ENCODE measurements at regions not wholly inside any gene's neighbourhood (a gene's known extent, or its start where the extent isn't known, plus 50 kb on each side); places are given as distances from the start of the nearest gene placed in this dataset.

GRCh38 chr11:90705661-90706060, 482.8 kb upstream of the CHORDC1 start:
- TF ChIP-seq NFE2L1 (CRISPR knock-in tag; IDR thresholded peaks at IDR 0.05): no peak
- TF ChIP-seq NR2C2 (CRISPR knock-in tag; IDR thresholded peaks at IDR 0.05): no peak
